ENCODE measurements at regions not wholly inside any gene's neighbourhood (a gene's known extent, or its start where the extent isn't known, plus 50 kb on each side); places are given as distances from the start of the nearest gene placed in this dataset.

DNA sequence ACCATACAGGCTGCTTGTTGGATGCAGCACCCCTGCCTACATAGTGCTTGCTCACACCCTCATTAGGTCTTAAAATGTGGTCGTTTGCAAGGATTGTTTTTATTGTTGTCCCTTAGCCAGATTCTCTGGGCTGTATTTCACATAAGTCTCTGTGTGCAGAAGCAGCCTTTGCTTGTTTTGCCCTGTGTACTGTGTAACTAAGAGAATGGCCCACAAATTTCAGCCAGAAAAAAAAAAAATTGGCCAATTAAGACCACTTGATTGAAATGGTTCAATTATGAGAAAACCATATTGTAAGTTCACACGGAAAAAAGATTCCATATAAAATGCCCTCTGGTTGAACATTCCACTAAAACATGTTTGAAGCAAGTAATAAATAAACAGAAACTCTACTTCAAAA, 377.1 kb upstream of the SOX11 start:
- Histone ChIP-seq H3K4me2 (ENCODE audit: low read depth, low read length, poor library complexity, severe bottlenecking) (no peak overlapping the region), H3K79me2 (ENCODE audit: insufficient read depth, low read length) (no peaks in the 10 kb centered on the region), H3K4me3 (ENCODE audit: low read length, poor library complexity, severe bottlenecking) (no peak overlapping the region), H2AFZ (ENCODE audit: low read length) (no peak overlapping the region), H3K4me1 (ENCODE audit: insufficient read depth, low read length, poor library complexity, severe bottlenecking) (no peaks in the 10 kb centered on the region), H3K27me3 (ENCODE audit: insufficient read depth, low read length, poor library complexity, severe bottlenecking) (no peaks in the 10 kb centered on the region), H3F3A (ENCODE audit: low read depth) (no peaks in the 10 kb centered on the region), H3K9me3 (ENCODE audit: insufficient read depth, low read depth, low read length) (no peaks in the 10 kb centered on the region; the same call in 1 of the 2 replicates), H3K9me2 (replicated peaks; ENCODE audit: low read depth, low read length) (no peaks in the 10 kb centered on the region), H4K20me1 (ENCODE audit: insufficient read depth, low read length, poor library complexity, severe bottlenecking) (no peaks in the 10 kb centered on the region), H3K36me3 (ENCODE audit: insufficient read depth, low read length) (no peaks in the 10 kb centered on the region), H3K9ac (ENCODE audit: low read depth, low read length, poor library complexity, severe bottlenecking) (no peak overlapping the region)
- TF ChIP-seq, protein P1, sequence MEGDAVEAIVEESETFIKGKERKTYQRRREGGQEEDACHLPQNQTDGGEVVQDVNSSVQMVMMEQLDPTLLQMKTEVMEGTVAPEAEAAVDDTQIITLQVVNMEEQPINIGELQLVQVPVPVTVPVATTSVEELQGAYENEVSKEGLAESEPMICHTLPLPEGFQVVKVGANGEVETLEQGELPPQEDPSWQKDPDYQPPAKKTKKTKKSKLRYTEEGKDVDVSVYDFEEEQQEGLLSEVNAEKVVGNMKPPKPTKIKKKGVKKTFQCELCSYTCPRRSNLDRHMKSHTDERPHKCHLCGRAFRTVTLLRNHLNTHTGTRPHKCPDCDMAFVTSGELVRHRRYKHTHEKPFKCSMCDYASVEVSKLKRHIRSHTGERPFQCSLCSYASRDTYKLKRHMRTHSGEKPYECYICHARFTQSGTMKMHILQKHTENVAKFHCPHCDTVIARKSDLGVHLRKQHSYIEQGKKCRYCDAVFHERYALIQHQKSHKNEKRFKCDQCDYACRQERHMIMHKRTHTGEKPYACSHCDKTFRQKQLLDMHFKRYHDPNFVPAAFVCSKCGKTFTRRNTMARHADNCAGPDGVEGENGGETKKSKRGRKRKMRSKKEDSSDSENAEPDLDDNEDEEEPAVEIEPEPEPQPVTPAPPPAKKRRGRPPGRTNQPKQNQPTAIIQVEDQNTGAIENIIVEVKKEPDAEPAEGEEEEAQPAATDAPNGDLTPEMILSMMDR (conservative IDR thresholded peaks at IDR 0.05; ENCODE audit: low read length) = no peak
- no peak for TF ChIP-seq EZH2phosphoT487 (IDR thresholded peaks at IDR 0.05; ENCODE audit: borderline replicate concordance)

DNA sequence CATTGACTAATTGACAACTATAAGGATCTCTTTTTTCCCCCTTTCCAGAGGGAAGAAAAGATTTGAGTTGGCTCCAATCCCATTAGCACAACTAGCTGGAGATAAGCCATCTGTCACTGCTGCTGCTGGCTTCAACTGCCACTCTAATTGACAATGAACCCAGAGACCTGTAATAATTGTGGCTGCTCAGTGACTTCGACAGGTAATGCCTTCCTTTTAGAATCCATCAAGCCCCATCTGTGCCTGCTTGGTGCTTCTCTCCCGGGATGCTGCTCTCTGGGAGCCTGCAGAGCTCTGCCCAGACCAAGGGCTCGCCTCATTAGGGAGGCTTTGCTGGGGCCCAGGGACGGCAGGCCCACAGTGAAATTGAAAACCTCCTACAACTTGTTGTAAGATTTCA, 376.7 kb upstream of the SOX11 start:
- TF ChIP-seq EZH2phosphoT487 (IDR thresholded peaks at IDR 0.05; ENCODE audit: borderline replicate concordance) = no peak
- TF ChIP-seq, protein P1 (conservative IDR thresholded peaks at IDR 0.05; ENCODE audit: low read length) = no peak

DNA sequence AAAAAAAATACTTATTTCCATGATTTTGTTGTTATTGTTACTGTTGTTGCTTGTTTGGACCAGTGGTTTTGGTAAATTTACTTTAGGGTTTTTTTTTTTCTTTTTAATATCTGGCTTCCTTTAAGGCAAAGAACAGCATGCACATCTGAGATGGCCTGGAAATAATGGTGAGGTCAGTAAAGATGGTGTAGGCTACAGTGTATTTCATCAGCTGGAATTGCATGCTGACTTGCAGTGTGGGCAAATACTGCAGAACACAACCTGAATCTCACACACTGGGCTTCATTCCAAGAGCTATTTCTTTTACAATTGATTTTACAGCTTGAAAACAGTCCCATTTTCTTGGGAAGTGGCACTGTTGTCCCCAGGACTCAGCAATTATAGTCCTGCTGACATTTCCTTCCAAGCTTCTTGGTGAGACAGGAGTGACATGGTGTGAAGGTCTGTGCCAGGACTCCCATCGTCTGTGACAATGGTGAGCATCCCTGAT, 376.1 kb upstream of the SOX11 start:
- Histone ChIP-seq H4K20me1 (ENCODE audit: insufficient read depth, low read length, poor library complexity, severe bottlenecking) (no peaks in the 10 kb centered on the region), H2AFZ (ENCODE audit: low read length) (no peak overlapping the region), H3K4me1 (ENCODE audit: insufficient read depth, low read length, poor library complexity, severe bottlenecking) (no peaks in the 10 kb centered on the region), H3K4me3 (ENCODE audit: low read length, poor library complexity, severe bottlenecking) (no peak overlapping the region), H3K9me2 (replicated peaks; ENCODE audit: low read depth, low read length) (no peaks in the 10 kb centered on the region), H3F3A (ENCODE audit: low read depth) (no peaks in the 10 kb centered on the region), H3K9ac (ENCODE audit: low read depth, low read length, poor library complexity, severe bottlenecking) (no peak overlapping the region), H3K4me2 (ENCODE audit: low read depth, low read length, poor library complexity, severe bottlenecking) (no peak overlapping the region), H3K79me2 (ENCODE audit: insufficient read depth, low read length) (no peaks in the 10 kb centered on the region), H3K9me3 (ENCODE audit: insufficient read depth, low read depth, low read length) (no peaks in the 10 kb centered on the region; the same call in 1 of the 2 replicates), H3K27me3 (ENCODE audit: insufficient read depth, low read length, poor library complexity, severe bottlenecking) (no peaks in the 10 kb centered on the region), H3K36me3 (ENCODE audit: insufficient read depth, low read length) (no peaks in the 10 kb centered on the region)
- no peak for TF ChIP-seq EZH2phosphoT487 (IDR thresholded peaks at IDR 0.05; ENCODE audit: borderline replicate concordance)
- TF ChIP-seq, protein P1 (conservative IDR thresholded peaks at IDR 0.05; ENCODE audit: low read length) = no peak

More for the DNA sequence above, 376.7 kb upstream of the SOX11 start:
- Histone ChIP-seq H3K9me3 (ENCODE audit: insufficient read depth, low read depth, low read length) (no peaks in the 10 kb centered on the region; the same call in 1 of the 2 replicates), H3K9ac (ENCODE audit: low read depth, low read length, poor library complexity, severe bottlenecking) (no peak overlapping the region), H3K4me3 (ENCODE audit: low read length, poor library complexity, severe bottlenecking) (no peak overlapping the region), H3K79me2 (ENCODE audit: insufficient read depth, low read length) (no peaks in the 10 kb centered on the region), H3K9me2 (replicated peaks; ENCODE audit: low read depth, low read length) (no peaks in the 10 kb centered on the region), H4K20me1 (ENCODE audit: insufficient read depth, low read length, poor library complexity, severe bottlenecking) (no peaks in the 10 kb centered on the region), H3K36me3 (ENCODE audit: insufficient read depth, low read length) (no peaks in the 10 kb centered on the region), H3K4me2 (ENCODE audit: low read depth, low read length, poor library complexity, severe bottlenecking) (no peak overlapping the region), H3K27me3 (ENCODE audit: insufficient read depth, low read length, poor library complexity, severe bottlenecking) (no peaks in the 10 kb centered on the region), H2AFZ (ENCODE audit: low read length) (no peak overlapping the region), H3F3A (ENCODE audit: low read depth) (no peaks in the 10 kb centered on the region), H3K4me1 (ENCODE audit: insufficient read depth, low read length, poor library complexity, severe bottlenecking) (no peaks in the 10 kb centered on the region)
